ENCODE measurements at regions not wholly inside any gene's neighbourhood (a gene's known extent, or its start where the extent isn't known, plus 50 kb on each side); places are given as distances from the start of the nearest gene placed in this dataset.
"Not testable (repeated sequence)": the region's sequence is repeated elsewhere in the genome, so short reads cannot be mapped to it uniquely, and the experiment has no call there.

DNA sequence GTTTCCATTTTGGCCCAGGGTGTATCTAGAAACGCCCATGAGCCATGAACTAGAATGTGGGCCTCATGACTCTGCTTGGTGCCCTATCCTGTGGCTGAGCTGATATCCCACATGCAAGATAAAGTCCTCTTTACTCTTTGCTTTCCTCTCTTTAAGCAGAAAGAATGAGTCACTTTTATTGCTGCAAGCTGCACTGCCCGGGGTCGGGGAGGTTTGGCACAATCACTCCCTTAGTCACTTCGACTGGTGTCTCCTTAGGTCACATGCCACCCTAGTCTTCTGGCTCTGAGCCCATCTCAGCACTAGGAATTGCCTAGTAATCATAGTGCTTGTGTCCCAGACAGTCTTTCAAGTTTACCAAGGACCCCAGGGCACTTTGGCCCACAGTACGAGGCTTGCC is 75.1 kb upstream of the CXorf66 start:
- Mint-ChIP-seq H3K27ac (no peak overlapping the region), H3K4me3 (no peak overlapping the region)
- no peak for DNase-seq

DNA sequence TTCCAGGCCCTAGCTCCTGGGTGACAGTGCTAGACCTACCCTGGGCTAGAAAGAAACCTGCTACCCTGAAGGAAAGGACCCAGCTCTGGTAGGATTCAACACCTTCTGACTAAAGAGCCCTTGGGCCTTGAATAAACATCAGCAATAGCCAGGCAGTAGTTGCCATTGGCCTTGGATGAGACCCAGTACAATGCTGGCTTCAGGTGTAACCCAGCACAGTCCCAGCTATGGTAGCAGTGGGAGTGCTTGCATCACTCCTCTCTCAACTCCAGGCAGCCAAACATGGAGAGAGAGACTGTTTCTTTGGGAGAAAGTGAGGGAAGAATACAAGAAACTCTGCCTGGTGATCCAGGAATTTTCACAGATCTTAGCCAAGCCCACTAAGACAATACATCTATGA is 73.5 kb upstream of the CXorf66 start:
- H3K27ac Mint-ChIP-seq, result no peak overlapping the region
- Histone ChIP-seq H3K27me3 (replicated peaks in 1 of 2; ENCODE audit: control insufficient read depth in 2 of 2, extremely low read depth in 1 of 2, insufficient read depth in 2 of 2, low read length in 1 of 2) (peaks cover 0 to 2% of the 10 kb centered on the region in 2 experiments), H3K27ac (ENCODE audit: low read length) (no peak overlapping the region), H3K9me3 (no peaks in the 10 kb centered on the region), H3K4me3 (ENCODE audit: control insufficient read depth in 1 of 2, extremely low read depth in 1 of 2, low read length in 1 of 2) (no peak overlapping the region), H3K36me3 (ENCODE audit: control insufficient read depth in 2 of 2, extremely low read depth in 1 of 2, insufficient read depth in 1 of 2, low read length in 1 of 2) (no peaks in the 10 kb centered on the region), H3K4me1 (ENCODE audit: control insufficient read depth in 1 of 2, extremely low read depth in 1 of 2, insufficient read depth in 2 of 2, low read length in 2 of 2) (no peaks in the 10 kb centered on the region)
- H3K36me3 Mint-ChIP-seq, result no peaks in the 10 kb centered on the region
- peaks cover 4 to 18% of the 10 kb centered on the region in 2 donors for H3K27me3 Mint-ChIP-seq
- peaks cover 3 to 14% (median 5%) of the 10 kb centered on the region in 3 donors for H3K9me3 Mint-ChIP-seq
- ATAC-seq (replicated peaks in 1 of 4) (no peak), DNase-seq (no peak)
- CTCF ChIA-PET, result no interaction called here
- H3K4me3 Mint-ChIP-seq, result no peak overlapping the region
- H3K4me1 Mint-ChIP-seq, result no peaks in the 10 kb centered on the region
- POLR2A ChIA-PET, result no interaction called here

More for the DNA sequence above, 75.1 kb upstream of the CXorf66 start:
- no peaks in the 10 kb centered on the region for H3K36me3 Mint-ChIP-seq
- WGBS (ENCODE audit: insufficient coverage), result 73% methylated on average over 4 of the region's 5 CpGs
- H3K9me3 ChIP-seq, result no peaks in the 10 kb centered on the region
- CTCF ChIA-PET, result no interaction called here
- peaks cover 3 to 14% (median 5%) of the 10 kb centered on the region in 3 donors for H3K9me3 Mint-ChIP-seq
- H3K4me3 ChIP-seq (ENCODE audit: control insufficient read depth in 1 of 2, extremely low read depth in 1 of 2, low read length in 1 of 2), result no peak overlapping the region
- no peaks in the 10 kb centered on the region for H3K36me3 ChIP-seq (ENCODE audit: control insufficient read depth in 2 of 2, extremely low read depth in 1 of 2, insufficient read depth in 1 of 2, low read length in 1 of 2)
- no peak for ATAC-seq (replicated peaks in 1 of 4)
- peaks cover 0 to 2% of the 10 kb centered on the region in 2 experiments for H3K27me3 ChIP-seq (replicated peaks in 1 of 2; ENCODE audit: control insufficient read depth in 2 of 2, extremely low read depth in 1 of 2, insufficient read depth in 2 of 2, low read length in 1 of 2)
- H3K27me3 Mint-ChIP-seq, result peaks cover 7 to 13% of the 10 kb centered on the region in 2 donors
- no peak overlapping the region for H3K27ac ChIP-seq (ENCODE audit: low read length)
- H3K4me1 ChIP-seq (ENCODE audit: control insufficient read depth in 1 of 2, extremely low read depth in 1 of 2, insufficient read depth in 2 of 2, low read length in 2 of 2), result no peaks in the 10 kb centered on the region
- POLR2A ChIA-PET, result no interaction called here
- no peaks in the 10 kb centered on the region for H3K4me1 Mint-ChIP-seq

GRCh38 chrX:140034916-140035315 is 69.6 kb upstream of the CXorf66 start:
- CTCF ChIA-PET, result interaction anchor here in 1 of 2 donors (0.7 kb wide), 1 partner anchor 9 kb away, joined by 3 read pairs; no protein-coding TSS in a partner anchor
- no peaks in the 10 kb centered on the region for H3K36me3 Mint-ChIP-seq
- no peaks in the 10 kb centered on the region for H3K4me1 ChIP-seq (ENCODE audit: control insufficient read depth in 1 of 2, extremely low read depth in 1 of 2, insufficient read depth in 2 of 2, low read length in 2 of 2)
- H3K4me1 Mint-ChIP-seq, result no peaks in the 10 kb centered on the region
- H3K27ac ChIP-seq (ENCODE audit: low read length), result no peak overlapping the region
- no peak overlapping the region for H3K27ac Mint-ChIP-seq
- H3K9me3 ChIP-seq, result no peaks in the 10 kb centered on the region
- H3K4me3 ChIP-seq (ENCODE audit: control insufficient read depth in 1 of 2, extremely low read depth in 1 of 2, low read length in 1 of 2), result no peak overlapping the region
- ATAC-seq (replicated peaks in 1 of 4), result no peak
- no peaks in the 10 kb centered on the region for H3K36me3 ChIP-seq (ENCODE audit: control insufficient read depth in 2 of 2, extremely low read depth in 1 of 2, insufficient read depth in 1 of 2, low read length in 1 of 2)
- WGBS (ENCODE audit: insufficient coverage), result no CpG with 5 or more reads among the region's 4 CpGs
- peaks cover 9 to 18% of the 10 kb centered on the region in 2 donors for H3K27me3 Mint-ChIP-seq
- H3K27me3 ChIP-seq (replicated peaks in 1 of 2; ENCODE audit: control insufficient read depth in 2 of 2, extremely low read depth in 1 of 2, insufficient read depth in 2 of 2, low read length in 1 of 2), result no peaks in the 10 kb centered on the region
- H3K4me3 Mint-ChIP-seq, result no peak overlapping the region
- POLR2A ChIA-PET, result no interaction called here
- peaks cover 0 to 7% (median 5%) of the 10 kb centered on the region in 3 donors for H3K9me3 Mint-ChIP-seq
- no peak for DNase-seq

DNA sequence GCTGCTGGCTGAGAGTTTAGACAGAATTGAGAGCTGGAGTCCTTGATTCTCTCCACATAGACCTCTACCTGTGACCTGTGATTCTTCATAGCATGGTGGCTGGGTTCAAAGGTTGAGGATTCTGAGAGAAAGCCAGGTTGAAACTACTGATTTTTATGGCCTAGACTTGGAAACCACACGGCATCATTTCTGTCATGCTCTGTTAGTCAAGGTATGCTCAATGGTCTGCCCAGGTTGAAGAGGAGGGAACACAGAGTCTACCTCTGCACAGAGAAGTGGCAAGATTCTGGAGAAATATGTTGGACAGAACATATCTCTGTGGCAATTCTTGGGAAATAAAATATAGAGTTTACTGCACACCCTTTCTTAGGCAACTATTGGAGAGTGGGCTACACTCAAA is 57.2 kb upstream of the CXorf66 start:
- ChIA-PET POLR2A (no interaction called here), CTCF (no interaction called here)
- DNase-seq (no peak), ATAC-seq (replicated peaks in 1 of 4) (no peak)
- Mint-ChIP-seq H3K9me3 (no peaks in the 10 kb centered on the region), H3K4me3 (no peak overlapping the region), H3K27me3 (peaks cover 0 to 2% of the 10 kb centered on the region in 2 donors), H3K36me3 (no peaks in the 10 kb centered on the region), H3K4me1 (no peaks in the 10 kb centered on the region), H3K27ac (no peak overlapping the region)
- H3K4me3 ChIP-seq (ENCODE audit: control insufficient read depth in 1 of 2, extremely low read depth in 1 of 2, low read length in 1 of 2), result no peak overlapping the region
- no peak overlapping the region for H3K27ac ChIP-seq (ENCODE audit: low read length)
- H3K36me3 ChIP-seq (ENCODE audit: control insufficient read depth in 2 of 2, extremely low read depth in 1 of 2, insufficient read depth in 1 of 2, low read length in 1 of 2), result no peaks in the 10 kb centered on the region
- no peaks in the 10 kb centered on the region for H3K9me3 ChIP-seq
- H3K4me1 ChIP-seq (ENCODE audit: control insufficient read depth in 1 of 2, extremely low read depth in 1 of 2, insufficient read depth in 2 of 2, low read length in 2 of 2), result no peaks in the 10 kb centered on the region
- WGBS (ENCODE audit: insufficient coverage), result 67% methylated on average over 1 of the region's 1 CpG
- H3K27me3 ChIP-seq (replicated peaks in 1 of 2; ENCODE audit: control insufficient read depth in 2 of 2, extremely low read depth in 1 of 2, insufficient read depth in 2 of 2, low read length in 1 of 2), result no peaks in the 10 kb centered on the region

- H3K36me3 Mint-ChIP-seq; H3K4me1 ChIP-seq (ENCODE audit: control insufficient read depth in 1 of 2, extremely low read depth in 1 of 2, insufficient read depth in 2 of 2, low read length in 2 of 2); H3K4me3 Mint-ChIP-seq; H3K27me3 ChIP-seq (replicated peaks in 1 of 2; ENCODE audit: control insufficient read depth in 2 of 2, extremely low read depth in 1 of 2, insufficient read depth in 2 of 2, low read length in 1 of 2); H3K27ac ChIP-seq (ENCODE audit: low read length); CTCF ChIA-PET; H3K27ac Mint-ChIP-seq; H3K36me3 ChIP-seq (ENCODE audit: control insufficient read depth in 2 of 2, extremely low read depth in 1 of 2, insufficient read depth in 1 of 2, low read length in 1 of 2); H3K4me1 Mint-ChIP-seq; H3K9me3 Mint-ChIP-seq; DNase-seq; H3K27me3 Mint-ChIP-seq; ATAC-seq (replicated peaks in 1 of 4); H3K4me3 ChIP-seq (ENCODE audit: control insufficient read depth in 1 of 2, extremely low read depth in 1 of 2, low read length in 1 of 2); H3K9me3 ChIP-seq; POLR2A ChIA-PET: not testable (repeated sequence)
- no CpG with 5 or more reads among the region's 3 CpGs for WGBS (ENCODE audit: insufficient coverage)
These were observed 53.8 kb upstream of the CXorf66 start for GRCh38 chrX:140019134-140019533.

Data from T-cell (primary cell).